Fibroblast of upper back skin (primary cell): ENCODE measurements at regions not wholly inside any gene's neighbourhood (a gene's known extent, or its start where the extent isn't known, plus 50 kb on each side); places are given as distances from the start of the nearest gene placed in this dataset.
"Not testable (repeated sequence)": the region's sequence is repeated elsewhere in the genome, so short reads cannot be mapped to it uniquely, and the experiment has no call there.

ENCODE experiments used
- DNase-seq: peaks from one replicate; pipeline ENCODE4 v3.0.0-alpha.2; 2013

DNA sequence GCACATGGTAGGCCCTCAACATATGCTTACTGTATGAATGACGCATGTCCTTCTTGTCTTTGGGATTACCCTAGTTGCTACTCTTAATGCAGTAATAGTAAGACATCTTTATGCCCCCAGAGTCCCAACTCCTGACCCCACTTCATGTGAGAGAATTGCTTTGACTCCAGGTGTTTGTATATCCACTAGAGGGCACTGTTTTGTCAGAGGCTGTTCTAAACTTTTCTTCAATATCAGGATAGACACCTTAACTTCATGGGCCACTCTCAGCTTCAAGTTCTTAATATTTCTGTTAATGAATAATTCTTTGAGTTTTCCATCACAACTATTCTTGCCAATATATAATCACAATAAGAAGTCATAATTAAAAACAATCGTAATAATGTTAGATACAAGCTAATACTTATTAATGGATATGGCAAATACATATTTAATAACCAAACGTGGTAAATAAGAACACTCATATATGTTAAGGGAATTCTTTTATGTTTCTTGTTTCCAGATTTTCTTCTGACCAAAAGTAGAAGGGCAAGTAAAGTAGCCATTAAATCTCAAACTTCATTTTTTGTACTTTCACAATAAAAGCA, 337.2 kb upstream of the DNAJC19 start:
- peak; percentile 36 for DNase-seq

DNA sequence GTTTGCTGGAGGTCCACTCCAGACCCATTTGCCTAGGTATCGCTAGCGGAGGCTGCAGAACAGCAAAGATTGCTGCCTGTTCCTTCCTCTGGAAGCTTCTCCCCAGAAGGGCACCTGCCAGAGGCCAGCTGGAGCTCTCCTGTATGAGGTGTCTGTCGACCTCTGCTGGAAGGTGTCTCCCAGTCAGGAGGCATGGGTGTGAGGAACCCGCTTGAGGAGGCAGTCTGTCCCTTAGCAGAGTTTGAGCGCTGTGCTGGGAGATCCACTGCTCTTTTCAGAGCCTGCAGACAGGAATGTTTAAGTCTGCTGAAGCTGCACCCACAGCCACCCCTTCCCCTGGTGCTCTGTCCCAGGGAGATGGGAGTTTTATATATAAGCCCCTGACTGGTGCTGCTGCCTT, 335.0 kb upstream of the DNAJC19 start:
- not testable (repeated sequence) for DNase-seq

DNA sequence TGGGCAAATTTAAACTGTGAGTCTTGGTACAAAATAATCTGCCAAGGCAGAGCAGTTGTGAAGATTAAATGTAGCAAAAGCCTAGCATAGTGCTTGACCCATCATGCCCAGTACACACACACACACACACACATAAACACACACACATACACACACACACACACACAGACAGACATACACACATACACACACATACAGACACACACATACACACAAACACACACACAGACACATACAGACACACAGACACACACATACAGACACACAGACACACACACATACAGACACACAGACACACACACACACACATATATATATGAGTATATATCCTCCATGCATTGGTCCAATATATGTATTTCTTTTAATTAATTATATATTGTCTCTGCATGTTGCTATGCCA, 328.8 kb upstream of the DNAJC19 start:
- DNase-seq, result no peak

DNA sequence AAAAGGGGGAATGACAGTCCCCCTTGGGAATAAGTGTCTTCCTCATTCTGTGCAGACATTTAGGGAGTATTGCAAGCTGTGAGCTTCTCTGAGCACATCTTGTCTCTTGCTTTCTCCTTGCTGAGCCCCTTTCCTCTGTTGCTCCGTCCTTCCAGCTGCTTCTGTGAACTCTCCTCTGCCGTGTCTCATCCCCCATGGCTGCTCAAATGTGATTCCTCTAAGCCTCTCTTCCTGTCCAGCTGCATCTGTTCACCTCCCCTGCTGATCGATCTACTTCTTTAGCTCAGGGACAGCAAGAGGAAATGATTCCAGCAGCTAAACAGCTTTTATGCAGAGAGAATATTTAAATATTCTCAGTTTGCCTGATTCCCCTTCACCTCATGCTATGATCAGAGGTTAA, 328.0 kb upstream of the DNAJC19 start:
- DNase-seq, result no peak

DNA sequence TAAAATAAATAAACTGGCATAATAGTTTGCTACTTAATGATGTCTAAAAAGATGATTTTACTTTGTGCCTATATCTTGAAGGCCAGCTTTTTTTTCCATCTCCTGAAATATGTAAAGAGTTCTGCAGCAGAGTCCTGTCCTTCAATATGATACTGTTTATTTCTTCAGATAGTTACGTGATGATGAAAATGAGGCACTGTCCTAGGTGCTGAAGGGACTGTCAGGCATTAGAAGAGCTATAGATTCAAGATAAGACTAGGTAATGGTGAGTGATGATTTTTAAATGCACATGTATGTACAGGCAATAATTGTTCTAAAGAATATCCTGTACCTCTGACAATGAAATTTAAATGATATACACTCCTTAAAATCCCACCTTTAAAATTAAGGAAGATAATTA, 326.9 kb upstream of the DNAJC19 start:
- peak; percentile 36 for DNase-seq

DNA sequence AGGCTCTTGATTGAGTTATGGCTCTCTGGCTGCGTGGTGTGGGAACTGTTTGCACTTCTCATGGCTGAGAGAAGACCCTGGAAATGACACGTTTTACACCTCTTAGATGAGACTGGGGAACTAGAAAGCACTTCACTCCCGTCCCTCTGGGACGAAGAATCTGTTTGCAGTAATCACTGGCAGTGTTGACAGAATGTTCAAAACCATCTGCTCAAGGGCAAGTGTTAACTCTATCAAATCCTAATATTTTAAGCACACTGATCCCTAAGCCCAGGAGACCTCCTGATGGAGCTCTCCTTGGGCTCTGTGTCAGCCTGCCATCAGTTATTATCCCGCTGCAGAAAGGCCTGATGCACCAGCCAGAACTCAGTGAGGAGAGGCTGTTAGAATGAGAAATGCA, 323.8 kb upstream of the DNAJC19 start:
- DNase-seq, result no peak

DNA sequence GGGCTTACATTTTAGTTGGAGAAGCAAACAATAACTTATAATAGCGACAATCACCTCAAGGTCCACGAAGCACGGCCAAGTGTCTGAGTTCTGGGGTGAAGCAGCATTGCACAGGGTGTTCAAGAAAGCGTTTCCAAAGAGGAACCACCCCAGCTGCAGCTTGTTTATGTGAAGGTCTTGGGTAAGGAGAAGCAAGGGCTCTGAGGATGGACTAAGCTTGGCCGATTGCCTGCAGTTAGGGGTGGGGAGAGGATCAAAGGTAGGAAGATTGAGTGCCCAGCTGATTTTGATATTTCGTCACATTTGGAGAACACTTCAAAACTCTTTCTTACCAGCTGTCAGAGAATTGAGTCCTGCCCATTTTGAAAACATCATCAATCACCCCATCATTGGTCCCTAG, 321.6 kb upstream of the DNAJC19 start:
- no peak for DNase-seq

DNA sequence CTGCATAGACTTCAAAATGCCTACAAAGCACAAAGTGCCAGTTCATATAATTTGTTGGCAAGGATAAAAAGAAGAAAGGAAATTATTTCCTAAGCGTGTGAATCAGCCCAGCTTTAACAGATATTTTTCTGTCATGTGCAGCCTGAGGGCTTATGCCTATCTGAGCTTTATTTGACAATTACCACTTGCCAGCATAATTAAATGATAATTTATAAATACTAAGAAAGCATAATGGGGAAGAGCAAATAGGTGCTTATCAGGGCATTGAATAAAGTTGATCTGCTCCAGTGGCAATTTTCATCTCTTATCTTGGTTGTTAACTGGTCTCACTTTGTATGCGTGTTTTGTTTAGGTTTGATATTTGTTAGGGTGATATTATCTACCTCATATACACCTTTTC, 313.4 kb upstream of the DNAJC19 start:
- DNase-seq, result no peak

DNA sequence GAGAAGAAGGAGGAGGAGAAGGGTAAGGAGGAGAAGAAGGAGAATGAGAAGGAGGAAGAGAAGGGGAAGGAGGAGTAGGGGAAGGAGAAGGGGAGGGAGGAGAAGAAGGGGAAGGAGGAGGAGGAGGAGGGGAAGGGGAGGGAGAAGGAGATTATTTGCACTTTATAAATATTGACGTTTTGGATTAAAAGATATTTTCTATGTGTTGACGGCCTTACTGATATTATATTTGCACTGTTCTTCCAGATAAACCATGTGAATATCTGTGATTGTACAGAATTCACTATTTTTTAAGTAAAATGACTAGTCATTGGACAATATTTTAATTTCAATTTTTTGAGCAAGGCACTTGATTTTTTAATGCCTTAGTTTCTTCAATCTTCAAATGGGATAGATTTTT, 310.5 kb upstream of the DNAJC19 start:
- DNase-seq, result no peak

DNA sequence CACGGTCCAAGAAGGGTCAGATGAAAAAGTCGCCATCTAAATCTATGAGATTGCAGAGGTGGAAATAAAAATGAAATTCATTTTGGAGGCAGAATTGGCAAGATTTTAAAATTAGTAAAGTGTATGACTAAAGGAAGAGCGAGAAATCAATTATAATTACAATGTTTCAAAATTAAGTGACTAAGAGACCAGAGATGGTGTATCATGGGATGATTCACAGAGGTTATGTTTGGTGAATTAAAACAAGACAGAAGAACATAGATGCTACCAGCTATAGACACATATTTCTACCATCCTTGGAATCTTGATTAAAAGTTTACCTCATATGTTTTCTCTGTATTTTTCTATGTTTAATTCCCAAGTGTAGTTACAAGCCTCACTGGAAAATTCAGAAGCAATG, 308.9 kb upstream of the DNAJC19 start:
- DNase-seq, result peak; percentile 15

DNA sequence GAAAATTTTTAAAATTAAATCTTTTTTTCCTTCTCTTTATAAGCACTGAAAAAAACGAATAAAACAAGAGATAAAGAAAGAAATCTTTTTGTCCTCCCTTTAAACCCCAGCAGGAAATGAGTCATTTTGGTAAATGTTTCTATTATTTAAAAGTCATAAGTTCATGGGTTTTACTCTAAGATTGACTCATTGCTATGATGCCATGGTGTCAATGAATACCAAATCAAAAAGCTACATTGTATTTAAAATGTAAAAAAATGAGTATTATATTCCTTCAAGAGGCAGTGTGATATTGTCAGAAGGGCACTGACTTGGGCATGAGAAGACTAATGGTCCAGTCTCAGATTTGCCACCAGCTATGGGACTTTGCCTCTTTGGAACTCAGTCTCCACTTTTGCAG, 303.4 kb upstream of the DNAJC19 start:
- DNase-seq, result peak; percentile 50

DNA sequence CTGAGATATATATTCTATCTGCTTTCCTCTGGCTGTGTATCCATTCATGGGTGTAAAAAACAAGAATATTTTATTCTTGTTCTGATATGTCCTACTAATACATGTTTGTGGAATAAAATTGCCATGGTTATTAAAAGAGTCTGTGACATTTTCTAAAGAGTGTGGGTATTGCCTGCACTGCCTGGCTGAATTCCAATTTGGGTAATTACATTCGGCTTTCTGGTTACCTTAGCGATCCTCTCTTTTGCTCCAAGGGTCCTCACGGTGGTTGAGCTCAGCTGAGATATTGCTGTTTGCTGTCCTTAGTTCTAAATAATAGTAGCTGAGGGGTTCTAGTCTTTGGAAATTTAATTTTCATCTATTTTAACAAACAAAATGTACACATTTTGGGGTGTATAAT, 301.4 kb upstream of the DNAJC19 start:
- no peak for DNase-seq

DNA sequence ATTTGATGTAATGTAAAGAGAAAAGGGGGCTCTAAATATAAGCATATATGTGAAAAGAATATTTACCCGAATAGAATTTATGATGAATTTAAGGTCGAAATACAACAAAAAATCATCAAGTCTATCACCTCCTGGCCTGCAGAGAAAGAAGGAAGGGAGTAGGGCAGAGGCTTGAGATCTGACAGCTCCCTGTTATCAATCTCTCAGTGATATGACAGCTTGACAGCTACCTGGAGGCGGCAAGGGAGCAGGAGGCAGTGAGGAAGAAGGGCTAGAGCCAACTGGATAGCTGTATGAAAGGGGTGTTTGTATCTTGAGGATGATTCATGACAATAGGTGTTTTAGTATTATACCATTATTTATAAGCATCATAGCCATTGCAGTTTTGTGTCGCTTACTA, 299.8 kb upstream of the DNAJC19 start:
- DNase-seq, result no peak

DNA sequence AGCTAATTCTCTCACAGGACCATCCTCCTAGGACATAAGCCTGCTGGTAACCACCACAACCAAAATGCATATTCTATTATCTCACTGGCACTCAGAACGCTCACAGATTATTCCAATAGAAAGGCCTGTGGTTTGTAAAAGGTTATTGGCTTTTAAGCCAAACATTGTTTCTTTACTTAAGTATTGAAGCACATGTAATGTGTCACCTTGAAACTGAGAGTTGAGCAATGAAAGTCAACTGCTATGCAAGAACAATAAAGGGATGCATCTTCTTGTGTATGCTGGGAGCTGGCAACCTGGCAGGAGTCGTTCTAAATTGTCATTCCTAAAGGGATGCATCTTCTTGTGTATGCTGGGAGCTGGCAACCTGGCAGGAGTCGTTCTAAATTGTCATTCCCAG, 298.6 kb upstream of the DNAJC19 start:
- DNase-seq, result no peak

DNA sequence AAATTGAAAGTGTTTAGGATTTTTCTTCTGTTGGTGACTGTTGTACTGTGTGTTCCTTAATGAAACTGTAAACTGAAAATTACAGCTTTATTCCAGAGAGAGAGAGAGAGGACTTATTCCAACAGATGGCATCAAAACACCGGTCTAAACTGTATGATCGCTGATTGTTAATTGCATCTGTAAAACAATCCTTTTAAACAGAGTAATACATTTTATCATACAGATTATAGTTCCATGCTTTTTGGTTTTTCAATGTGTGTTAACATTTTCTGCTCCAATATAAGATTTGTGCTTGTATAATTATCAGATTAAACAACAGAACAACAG, 289.7 kb upstream of the DNAJC19 start:
- DNase-seq, result no peak

DNA sequence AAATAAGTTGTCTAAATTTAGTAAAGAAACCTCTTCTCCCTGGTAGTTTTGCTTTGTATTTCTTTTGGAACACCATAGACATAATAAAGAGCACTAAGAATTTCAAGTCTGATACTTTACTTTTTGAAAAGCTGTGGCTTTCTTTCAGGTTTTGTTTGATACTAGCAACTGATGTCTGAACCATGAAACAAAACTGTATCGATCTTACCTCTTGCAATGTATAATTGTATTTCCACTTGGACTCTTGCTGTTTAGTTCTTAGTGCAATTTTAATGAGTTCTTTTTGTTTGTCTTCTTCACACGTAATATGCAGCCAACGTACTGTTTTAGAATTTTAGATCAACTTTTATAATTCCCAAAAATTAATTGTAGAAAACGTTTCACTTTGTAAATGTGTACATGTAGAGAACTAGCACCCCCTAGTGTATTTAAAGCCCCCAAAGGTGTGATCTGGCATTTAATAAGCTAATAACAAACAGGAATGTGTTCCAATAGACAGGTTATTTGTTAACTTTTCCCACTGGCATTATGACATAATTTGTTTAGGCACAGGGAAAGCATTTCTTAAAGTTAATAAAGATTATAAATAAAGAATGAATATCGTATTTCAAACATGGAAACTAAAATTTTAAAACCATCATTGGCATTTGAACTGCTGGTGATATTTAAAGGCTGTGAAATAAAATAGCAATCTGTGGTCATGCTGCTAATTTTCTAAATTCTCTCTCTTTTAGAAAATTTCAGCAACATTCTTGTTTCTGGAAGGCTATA, 289.1 kb upstream of the DNAJC19 start:
- DNase-seq, result no peak

DNA sequence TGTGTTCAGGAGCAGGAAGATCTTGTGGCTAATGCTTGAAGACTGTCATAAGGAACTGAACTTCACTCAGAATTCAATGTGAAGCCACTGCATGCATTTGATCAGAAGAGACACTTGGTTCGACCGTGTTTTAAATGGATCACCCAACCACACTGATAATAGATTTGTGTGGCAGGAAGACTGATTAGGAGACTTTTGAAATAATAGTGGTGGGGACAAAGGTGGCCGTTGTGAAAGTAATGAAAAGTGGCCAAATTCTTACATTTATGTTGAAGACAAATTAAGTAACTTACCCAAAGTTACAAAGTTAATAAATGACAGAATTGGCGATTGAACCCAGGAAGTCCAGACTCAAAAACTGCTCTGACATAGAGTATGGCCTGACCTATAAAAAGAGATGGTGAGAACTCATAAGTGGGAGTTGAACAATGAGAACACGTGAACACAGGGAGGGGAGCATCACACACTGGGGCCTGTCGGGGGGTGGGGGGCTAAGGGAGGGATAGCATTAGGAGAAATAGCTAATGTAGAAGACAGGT, 286.9 kb upstream of the DNAJC19 start:
- no peak for DNase-seq

DNA sequence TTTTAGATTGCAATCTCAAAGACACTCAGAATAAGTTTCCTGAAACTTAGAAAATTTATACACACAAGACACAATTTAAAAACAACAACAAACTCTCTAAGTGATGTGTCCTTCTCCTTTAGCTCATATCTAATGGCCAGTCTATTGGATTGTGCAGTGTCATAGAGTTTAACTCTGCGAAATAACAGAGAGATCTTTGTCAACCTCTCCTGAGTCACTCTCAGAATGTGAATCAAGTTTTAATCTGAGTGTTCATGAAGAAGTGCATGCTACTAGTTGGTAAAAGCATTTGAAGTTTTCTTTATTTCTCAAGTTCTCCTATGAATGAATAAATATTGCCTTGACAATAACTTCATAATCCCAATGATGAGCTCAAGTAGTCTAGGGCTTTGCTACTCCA, 284.5 kb upstream of the DNAJC19 start:
- DNase-seq, result no peak

DNA sequence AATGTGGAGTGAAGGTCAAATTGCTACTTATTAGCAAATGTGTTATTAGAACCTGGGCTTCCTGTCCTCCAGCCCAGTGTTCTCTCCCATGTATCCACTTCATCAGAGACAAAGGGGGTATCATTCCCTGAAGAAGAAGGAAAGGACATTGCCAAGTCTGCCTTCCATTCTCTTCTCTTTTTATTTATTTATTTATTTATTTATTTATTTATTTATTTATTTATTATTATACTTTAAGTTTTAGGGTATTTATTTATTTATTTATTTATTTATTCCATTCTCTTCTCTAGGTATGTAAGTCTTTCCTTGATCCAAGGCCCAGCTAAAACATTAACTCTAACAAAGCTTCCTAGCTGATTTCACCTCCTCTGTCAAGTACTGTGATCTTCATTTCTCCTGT, 277.8 kb upstream of the DNAJC19 start:
- DNase-seq, result no peak

DNA sequence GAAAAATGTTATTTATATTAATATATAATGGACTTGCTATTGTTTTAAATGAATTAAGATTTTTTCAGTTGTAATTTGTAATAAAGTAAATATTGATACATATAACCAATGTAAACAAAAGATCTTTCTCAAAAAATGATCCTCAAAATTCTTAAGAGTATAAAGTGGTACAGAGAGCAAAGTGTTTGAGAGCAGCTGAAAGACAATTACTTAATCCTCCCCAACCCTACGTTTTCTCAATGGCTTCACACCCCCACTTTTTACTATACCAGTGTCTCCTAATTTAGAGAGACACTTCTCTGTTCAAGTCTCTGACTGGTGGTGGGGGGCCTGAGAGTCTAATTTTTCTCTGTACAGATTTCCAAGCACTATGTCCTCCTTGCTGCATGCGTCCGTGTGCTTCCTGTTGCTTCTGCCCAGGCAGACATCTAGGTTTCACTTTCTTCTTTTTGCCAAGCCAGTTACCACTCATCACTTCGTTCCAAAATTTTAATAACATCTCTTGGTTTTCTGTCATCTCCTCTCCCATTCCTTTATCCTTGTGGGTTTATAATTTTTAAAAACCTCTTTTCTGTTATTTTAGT, 276.3 kb upstream of the DNAJC19 start:
- DNase-seq, result no peak

DNA sequence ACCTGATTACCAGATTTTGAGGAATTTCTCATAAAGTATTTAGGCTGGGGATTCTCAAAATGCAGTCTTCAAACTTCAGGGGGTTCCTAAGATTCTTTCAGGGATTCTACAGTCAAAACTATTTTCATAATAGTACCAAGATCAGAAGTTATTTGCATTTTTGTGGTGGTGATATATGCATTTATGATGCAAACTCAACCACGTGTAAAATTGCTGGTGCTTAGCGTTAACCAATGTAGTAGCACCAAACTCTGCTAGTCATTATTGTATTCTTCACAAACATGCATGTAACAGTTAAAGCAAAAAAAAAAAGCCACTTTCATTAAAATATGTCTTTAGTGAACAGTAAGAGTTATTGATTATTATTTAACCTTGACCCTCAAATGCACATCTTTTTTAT, 274.9 kb upstream of the DNAJC19 start:
- peak; percentile 28 for DNase-seq

DNA sequence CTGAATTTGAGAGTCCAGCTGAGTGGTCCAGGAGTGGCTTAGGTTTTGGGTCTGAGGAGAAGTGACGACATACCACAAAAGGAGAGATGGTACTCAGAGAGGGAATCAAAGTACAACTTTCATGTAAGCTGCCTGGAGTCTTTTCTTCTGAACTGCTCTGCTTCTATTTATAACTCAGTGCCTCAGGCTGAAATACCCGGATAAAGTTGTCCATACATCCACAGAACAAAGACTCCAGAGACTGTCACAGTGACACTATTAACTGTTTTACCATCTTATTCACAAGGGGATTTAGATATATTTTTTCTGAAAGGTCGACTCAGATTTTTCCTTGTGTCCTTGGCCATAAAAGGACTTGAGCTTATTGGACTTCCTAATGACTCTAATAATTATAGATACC, 264.3 kb upstream of the DNAJC19 start:
- no peak for DNase-seq

DNA sequence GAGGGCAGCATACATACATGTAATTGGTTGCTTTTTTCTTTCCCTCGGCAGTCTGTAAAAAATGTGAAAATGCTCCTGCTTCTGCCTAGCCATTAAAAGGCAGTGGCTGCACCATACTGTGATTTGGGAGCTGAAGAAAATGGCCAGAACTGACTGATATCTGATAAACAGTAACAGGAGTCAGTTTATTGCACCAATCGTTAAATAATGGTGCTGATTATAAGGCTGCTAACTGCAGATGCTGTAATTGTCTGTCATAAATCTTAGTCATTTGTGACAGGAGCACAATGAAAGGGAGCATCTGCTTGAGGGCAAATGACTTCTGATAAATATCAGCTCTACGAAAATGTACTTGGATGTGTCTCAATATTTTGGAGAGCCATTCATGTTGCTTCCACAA, 263.1 kb upstream of the DNAJC19 start:
- DNase-seq, result no peak

DNA sequence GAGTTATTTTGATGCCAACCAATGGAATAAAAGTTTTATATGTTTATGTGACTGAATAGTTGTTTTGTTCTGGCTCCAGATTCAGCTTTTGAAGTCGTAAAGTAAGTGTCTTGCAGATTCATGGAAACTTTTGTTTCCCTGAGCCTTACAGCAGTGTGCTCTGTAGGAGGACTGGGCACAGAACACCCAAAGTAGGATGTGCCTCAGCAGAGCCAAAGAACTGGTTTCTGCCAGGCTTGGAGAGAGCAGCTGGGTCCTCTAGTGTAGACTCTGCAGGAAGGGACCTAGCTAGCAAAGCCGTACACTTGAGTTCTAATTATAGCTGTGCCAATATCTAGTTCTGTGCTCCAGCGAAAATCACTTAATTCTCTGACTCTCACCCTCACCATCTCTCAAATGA, 261.2 kb upstream of the DNAJC19 start:
- no peak for DNase-seq

DNA sequence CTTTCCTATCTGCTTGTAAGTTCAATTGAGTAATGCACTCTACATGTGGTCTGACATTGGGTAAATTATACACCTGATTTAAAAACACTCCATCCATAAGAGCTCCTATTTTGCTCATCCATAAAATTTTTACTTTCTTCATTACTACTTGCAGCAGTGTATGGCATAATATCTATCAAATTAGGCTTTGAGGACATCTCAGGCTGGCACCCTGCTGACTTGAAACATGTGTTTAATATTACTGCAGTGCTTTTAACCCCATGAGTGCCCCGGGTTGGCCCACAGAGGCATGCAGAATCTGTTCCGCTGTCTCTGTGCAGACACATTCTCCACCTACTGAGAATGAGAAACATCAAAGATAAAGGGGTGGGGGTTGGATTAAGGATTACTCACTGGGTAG, 249.9 kb upstream of the DNAJC19 start:
- no peak for DNase-seq
